ENCODE measurements at regions not wholly inside any gene's neighbourhood (a gene's known extent, or its start where the extent isn't known, plus 50 kb on each side); places are given as distances from the start of the nearest gene placed in this dataset.
"Not testable (repeated sequence)": the region's sequence is repeated elsewhere in the genome, so short reads cannot be mapped to it uniquely, and the experiment has no call there.

DNA sequence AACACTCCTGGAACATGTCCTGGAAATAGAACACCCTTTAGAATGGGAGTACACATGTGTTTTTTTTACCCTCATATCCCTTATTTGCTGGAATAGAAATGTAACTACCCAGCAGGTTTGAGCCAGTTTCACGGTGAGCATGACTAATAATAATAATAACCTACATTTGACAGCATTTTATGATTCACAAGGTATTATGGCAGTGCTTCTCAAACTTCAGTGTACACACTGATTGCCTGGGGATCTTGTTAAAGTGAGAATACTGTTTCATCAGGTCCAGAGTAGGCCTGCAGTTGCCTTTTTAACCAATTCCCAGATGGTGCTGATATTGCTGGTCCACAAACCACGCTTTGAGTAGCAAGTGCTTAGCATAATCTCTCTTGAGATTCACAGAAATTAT is 63.9 kb downstream of the NFKBIZ start:
- CTCF ChIA-PET = no interaction called here

GRCh38 chr3:101917761-101918160 is 68.4 kb downstream of the NFKBIZ start:
- POLR2A ChIA-PET, CTCF ChIA-PET: not testable (repeated sequence)

More for the DNA sequence above, 63.9 kb downstream of the NFKBIZ start:
- POLR2A ChIA-PET = no interaction called here

- CTCF ChIA-PET, POLR2A ChIA-PET: not testable (repeated sequence)
These were observed 72.9 kb downstream of the NFKBIZ start for GRCh38 chr3:101922151-101922725.

DNA sequence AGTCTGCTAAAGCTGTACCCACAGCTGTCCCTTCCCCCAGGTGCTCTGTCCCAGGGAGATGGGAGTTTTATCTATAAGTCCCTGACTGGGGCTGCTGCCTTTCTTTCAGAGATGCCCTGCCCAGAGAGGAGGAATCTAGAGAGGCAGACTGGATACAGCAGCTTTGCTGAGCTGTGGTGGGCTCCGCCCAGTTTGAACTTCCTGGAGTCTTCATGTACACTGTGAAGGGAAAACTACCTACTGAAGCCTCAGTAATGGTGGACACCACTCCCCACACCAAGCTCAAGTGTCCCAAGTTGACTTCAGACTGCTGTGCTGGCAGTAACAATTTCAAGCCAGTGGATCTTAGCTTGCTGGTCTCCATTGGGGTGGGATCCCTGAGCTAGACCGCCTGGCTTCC is 75.3 kb downstream of the NFKBIZ start:
- CTCF ChIA-PET = interaction anchor here (1.0 kb wide), 1 partner anchor 64 kb away, joined by 3 read pairs; no protein-coding TSS in a partner anchor
- POLR2A ChIA-PET = not testable (repeated sequence)

GRCh38 chr3:101925124-101925523 is 75.8 kb downstream of the NFKBIZ start:
- POLR2A ChIA-PET = not testable (repeated sequence)
- CTCF ChIA-PET = interaction anchor here (1.0 to 1.2 kb wide), 2 partner anchors 64 to 300 kb away, joined by 3 read pairs; no protein-coding TSS in a partner anchor

DNA sequence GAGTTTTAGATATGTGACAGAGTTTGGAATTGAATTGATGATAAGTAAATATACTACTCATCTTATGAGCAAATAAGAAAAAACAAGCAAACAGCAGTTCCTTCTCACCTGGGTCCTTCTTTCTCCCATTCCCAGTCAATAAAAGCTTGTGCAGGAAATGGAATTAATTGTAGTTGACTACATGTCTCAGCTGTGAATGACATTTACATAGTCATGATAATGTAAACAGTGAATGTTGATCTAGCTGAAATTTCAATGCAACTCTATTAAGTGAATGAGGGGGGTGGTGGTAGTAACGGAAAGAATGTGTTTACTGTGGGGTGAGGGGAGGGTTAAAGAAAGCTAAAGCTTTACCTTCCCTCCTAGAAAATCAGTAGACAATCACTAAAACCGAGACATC is 76.2 kb downstream of the NFKBIZ start:
- ChIA-PET POLR2A (no interaction called here), CTCF (interaction anchor here (1.0 to 1.2 kb wide), 2 partner anchors 63 to 299 kb away, joined by 3 read pairs; no protein-coding TSS in a partner anchor)

GRCh38 chr3:101926594-101927105 is 77.3 kb downstream of the NFKBIZ start:
- CTCF ChIA-PET = no interaction called here
- POLR2A ChIA-PET = no interaction called here

DNA sequence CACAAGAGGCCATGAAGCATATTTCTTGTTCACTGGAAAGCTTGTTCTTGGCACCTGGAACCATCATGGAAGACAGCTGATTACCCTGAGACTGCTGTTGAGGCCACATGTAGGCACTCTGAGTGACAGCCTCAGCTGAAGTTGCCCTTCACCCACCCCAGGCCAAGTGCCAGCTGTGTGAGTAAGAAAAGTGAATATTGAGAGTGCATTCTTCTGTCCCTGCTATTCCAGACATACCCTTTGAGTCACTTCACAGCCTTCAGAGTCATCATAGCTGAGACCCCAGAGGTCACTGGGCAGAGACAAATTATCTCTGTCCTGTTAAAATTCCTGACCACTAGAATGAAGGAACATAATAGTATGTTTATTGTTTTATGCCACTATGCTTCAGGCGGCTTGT is 79.6 kb downstream of the NFKBIZ start:
- POLR2A ChIA-PET = no interaction called here
- CTCF ChIA-PET = no interaction called here

GRCh38 chr3:101931081-101931480 is 81.8 kb downstream of the NFKBIZ start:
- POLR2A ChIA-PET = no interaction called here
- CTCF ChIA-PET = no interaction called here

DNA sequence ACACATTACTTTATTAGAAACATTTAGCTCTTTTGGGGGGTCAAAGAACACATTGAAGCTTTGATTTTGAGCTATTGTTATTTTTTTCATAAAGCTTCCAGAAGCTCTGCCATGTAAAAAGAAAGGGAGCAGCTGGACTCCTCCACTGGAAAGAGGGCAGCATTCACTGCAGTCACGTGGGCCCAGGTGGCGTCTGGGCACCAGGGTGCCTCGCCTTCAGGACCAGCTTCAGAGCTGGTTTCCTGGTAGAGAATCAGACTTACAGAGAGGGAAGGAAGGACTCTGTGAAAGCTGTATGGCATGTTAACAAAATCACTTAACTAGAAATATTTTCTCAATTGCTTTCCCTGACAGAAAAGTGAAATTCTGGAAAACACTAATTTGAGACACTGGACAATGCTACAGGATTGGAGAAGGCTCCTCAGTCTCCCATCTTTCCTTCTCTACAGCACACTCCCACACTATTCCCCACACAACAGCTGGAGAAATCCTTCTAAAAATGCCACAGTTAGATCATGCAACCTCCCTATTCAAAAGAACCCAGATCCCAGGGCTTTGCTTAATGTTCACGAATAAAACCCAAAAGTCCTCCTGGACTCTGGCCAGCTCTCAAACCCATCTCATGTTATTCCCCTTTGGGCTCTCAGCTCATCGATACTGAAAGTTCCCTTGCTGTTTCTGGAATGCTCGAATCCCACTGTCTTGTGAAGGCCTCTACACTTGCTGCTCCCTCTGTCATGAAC is 83.2 kb downstream of the NFKBIZ start:
- ChIA-PET POLR2A (no interaction called here), CTCF (no interaction called here)

GRCh38 chr3:101936419-101937356 is 87.4 kb downstream of the NFKBIZ start:
- ChIA-PET CTCF (interaction anchor here (0.7 to 0.9 kb wide), 2 partner anchors 13 to 110 kb away, joined by 3 to 4 read pairs; no protein-coding TSS in a partner anchor), POLR2A (interaction anchor here (0.6 to 1.4 kb wide), 6 partner anchors 9 to 154 kb away, joined by 3 to 7 read pairs (median 4); no protein-coding TSS in a partner anchor)

DNA sequence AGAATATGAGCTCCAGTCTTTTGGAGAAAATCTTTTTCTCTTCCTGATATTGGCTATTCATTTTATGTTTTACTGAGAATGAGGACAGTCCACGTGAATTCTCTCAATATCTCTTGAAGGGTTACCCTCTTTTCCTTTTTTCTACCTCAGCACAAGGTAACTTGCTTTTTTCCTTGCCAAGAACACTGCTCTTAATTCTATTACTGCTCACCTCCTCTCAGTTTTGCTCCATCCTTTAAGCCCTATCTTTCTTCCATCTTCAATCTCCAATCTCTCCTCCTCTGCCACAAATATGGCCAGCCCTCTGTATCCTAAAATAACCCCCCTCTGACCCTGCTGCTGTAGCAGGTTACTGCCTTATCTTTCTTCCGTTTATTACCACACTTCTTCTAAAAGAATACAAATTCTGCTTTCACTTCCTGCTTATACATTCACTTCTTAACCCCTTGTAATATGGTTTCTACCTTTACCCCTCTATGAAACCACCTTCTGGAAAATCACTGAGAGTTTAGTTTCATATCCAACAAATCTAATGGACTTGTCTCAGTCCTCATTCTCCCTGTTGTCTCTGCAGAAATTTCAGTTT is 89.0 kb downstream of the NFKBIZ start:
- POLR2A ChIA-PET = no interaction called here
- CTCF ChIA-PET = interaction anchor here (0.6 kb wide), 1 partner anchor 47 kb away, joined by 4 read pairs; no protein-coding TSS in a partner anchor

GRCh38 chr3:101939361-101940049 is 90.2 kb downstream of the NFKBIZ start:
- CTCF ChIA-PET = no interaction called here
- POLR2A ChIA-PET = no interaction called here

DNA sequence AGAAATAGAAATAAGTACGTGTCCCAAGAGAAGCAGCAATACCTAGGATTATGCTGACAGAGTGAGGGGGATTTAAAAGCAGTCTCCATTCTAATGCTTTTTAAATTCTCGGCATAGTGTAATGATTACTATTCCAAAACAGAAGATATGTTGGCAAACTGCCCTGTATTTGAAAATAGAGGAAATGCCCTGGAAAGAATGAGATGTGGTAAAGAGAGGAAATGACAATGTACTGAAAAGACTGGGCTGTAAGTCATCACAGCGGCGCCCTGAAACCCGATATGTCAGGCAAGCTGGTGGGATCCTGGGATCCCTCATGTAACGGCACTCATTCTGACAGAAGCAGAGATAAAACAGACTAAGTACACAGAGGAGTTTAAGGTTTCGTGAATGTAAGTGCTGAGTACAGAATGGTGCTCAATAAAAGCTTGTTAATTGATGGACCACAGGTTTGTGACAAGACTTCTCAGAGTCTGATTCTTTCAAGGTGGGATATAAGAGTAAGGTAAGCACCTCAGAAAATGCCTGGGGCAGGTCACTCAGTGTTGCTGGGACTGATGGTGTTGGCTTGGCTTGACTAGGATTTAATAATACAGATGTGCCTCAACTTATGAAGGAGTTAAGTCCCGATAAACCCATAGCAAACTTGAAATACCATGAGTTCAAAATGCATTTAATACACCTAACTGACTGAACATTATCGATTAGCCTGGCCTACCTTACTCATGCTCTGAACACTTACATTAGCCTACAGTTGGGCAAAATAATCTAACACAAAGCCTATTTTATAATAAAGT is 91.4 kb downstream of the NFKBIZ start:
- ChIA-PET POLR2A (no interaction called here), CTCF (no interaction called here)

- CTCF ChIA-PET = no interaction called here
- POLR2A ChIA-PET = no interaction called here
These were observed 92.2 kb downstream of the NFKBIZ start for GRCh38 chr3:101941318-101942040.

DNA sequence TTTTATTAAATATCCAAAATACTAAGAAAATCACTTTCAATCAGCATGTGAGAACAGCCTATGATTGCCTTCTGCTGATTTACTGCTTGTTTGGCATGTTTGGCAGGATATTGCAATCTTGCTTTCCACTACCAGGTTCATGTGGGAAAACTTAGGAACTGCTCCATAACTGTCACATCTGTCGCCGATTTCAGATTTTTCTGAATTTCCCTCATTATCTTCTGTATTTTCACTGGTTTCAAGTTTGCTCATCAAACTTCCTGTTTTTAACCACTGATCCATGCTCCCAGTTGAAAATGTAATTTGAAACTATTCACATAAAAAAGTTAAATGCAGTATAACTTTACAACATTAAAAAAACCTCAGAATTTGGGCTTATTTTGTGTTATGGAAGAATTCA is 93.0 kb downstream of the NFKBIZ start:
- CTCF ChIA-PET = no interaction called here
- POLR2A ChIA-PET = no interaction called here

DNA sequence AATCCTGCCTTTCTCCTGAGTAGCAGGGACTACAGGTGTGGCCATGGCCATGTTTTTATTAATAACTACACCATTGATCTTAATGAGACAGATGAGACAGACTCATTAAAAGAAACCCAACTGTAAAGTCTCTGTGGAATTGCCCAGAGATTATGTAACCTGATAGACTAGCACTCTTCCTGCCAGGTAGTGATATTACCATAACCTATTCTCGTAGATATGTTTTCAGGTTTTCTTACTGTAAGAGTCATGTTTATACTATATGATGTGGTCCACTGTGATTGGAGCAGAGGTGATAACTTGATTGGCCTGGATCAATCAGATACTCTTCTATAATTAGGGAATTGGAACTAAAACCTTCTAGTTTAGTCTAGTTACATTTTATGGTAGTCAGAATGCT is 93.7 kb downstream of the NFKBIZ start:
- POLR2A ChIA-PET = no interaction called here

DNA sequence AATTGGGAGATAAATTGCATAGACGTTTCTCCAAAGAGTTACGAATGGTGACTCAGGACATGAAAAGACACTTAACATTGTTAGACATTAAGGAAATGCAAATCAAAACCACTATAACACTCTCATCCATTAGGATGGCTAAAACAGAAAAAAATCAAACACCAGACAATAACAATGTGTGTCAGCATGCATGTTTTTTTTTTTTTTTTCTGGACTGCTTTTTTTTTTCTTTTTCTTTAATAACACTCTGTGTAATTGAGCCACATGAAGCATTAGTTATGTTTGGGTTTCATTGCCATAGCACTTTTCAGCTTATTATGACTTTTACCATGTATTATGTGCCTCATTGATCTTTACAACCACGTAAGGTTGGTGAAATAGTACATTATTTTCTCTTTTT is 95.0 kb downstream of the NFKBIZ start:
- POLR2A ChIA-PET = no interaction called here
- CTCF ChIA-PET = no interaction called here

More for the DNA sequence above, 93.7 kb downstream of the NFKBIZ start:
- CTCF ChIA-PET = no interaction called here

Measured in activated CD8-positive, alpha-beta memory T cell treated with anti-CD3 and anti-CD28 coated beads for 36 hours (primary cell).